Stimulated activated naive CD8-positive, alpha-beta T cell treated with anti-CD3 and anti-CD28 coated beads, Interleukin-15, Interleukin-2, amounts not matched to agents 100 ng/mL and 50 ng/mL, for 24 hours (primary cell): ENCODE measurements at regions not wholly inside any gene's neighbourhood (a gene's known extent, or its start where the extent isn't known, plus 50 kb on each side); places are given as distances from the start of the nearest gene placed in this dataset.
"Not testable (repeated sequence)": the region's sequence is repeated elsewhere in the genome, so short reads cannot be mapped to it uniquely, and the experiment has no call there.

Source experiments
- H3K27ac Mint-ChIP-seq: one replicate; pipeline ENCODE4 v1.8.0; 2021; ENCODE audit warnings: mild to moderate bottlenecking, mixed read lengths
- H3K27me3 Mint-ChIP-seq: one replicate; pipeline ENCODE4 v1.8.0; 2021; ENCODE audit warnings: mixed read lengths
- H3K36me3 Mint-ChIP-seq: one replicate; pipeline ENCODE4 v1.8.0; 2021; ENCODE audit warnings: low read depth, mixed read lengths
- H3K4me1 Mint-ChIP-seq: one replicate; pipeline ENCODE4 v1.8.0; 2021; ENCODE audit warnings: low read depth, mixed read lengths
- H3K4me3 Mint-ChIP-seq: one replicate; pipeline ENCODE4 v1.8.0; 2021; ENCODE audit warnings: mild to moderate bottlenecking, mixed read lengths
- H3K9me3 Mint-ChIP-seq: one replicate; pipeline ENCODE4 v1.8.0; 2021; ENCODE audit warnings: mixed read lengths

DNA sequence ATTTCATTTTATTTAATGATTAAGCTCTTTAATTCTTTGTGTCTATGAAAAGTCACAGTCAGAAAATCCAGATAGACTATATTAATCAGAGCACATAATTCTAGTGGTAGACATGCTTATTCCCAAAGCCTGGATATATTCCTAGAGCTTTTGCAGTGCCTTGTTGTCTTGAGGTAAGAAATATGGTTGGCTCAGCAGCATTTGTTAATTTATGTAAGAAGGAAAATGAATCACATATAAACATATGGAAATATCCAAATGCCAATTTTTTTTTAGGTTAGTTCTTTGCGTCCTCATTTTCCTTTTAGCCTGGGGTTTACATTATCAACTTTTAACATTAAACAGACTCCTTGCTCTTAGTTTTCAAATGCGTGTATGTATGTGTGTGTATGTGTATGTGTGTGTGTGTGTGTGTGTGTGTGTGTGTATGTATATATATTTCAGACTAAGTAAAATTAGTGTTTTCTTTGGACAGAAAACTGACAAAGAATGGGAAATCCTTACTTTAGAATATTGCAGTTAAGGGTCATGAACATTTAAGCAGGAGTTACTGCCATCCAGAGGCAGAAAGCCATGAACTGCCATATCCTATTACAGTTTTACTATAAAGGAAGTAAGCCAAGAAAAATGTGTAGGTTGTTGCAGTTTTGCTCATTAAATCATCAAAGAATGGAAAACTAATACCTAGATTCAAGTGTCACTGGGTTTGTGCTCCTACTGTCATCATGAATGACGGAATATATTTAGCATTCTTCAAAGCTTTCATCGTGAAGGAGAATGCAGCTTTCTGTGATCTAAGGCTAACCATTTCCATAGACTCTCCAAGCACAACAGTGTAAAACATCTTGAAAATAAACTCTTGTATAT lies 477.1 kb upstream of the NR5A2 start:
- H3K27ac Mint-ChIP-seq = no peak overlapping the region
- H3K36me3 Mint-ChIP-seq = no peaks in the 10 kb centered on the region
- H3K4me1 Mint-ChIP-seq = no peaks in the 10 kb centered on the region
- H3K4me3 Mint-ChIP-seq = no peak overlapping the region
- peaks cover 3% of the 10 kb centered on the region for H3K9me3 Mint-ChIP-seq
- H3K27me3 Mint-ChIP-seq = peaks cover 6% of the 10 kb centered on the region

DNA sequence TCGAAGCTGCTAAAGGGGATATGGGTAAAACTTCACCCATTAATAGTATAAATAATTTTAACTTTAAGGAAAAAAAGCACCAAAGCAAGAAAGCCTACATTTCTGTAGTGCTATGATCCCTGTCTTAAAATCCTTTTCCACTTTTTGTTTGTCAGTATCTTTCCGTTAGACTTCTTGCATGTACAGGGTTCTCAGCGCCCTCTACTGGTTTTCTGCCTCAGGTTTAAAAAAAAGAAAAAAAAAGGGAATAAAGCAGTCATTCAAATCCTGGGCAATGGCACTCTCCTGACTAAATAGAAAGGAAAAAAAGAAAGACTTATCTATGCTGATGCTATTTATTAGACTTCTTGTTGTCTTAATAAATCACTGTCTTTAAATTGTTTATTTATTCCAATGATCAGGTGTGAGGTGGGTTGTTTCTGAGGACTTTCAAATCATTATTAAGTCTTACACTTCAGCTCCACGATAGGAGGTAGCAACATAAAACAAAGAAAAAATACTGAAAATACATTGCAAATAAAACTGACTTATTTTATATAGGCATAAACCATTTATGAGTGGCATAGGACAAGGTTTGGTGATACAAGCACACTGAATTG lies 475.4 kb upstream of the NR5A2 start:
- Mint-ChIP-seq H3K4me1 (no peaks in the 10 kb centered on the region), H3K27me3 (peaks cover 6% of the 10 kb centered on the region), H3K9me3 (peaks cover 3% of the 10 kb centered on the region), H3K36me3 (no peaks in the 10 kb centered on the region), H3K27ac (no peak overlapping the region), H3K4me3 (no peak overlapping the region)

DNA sequence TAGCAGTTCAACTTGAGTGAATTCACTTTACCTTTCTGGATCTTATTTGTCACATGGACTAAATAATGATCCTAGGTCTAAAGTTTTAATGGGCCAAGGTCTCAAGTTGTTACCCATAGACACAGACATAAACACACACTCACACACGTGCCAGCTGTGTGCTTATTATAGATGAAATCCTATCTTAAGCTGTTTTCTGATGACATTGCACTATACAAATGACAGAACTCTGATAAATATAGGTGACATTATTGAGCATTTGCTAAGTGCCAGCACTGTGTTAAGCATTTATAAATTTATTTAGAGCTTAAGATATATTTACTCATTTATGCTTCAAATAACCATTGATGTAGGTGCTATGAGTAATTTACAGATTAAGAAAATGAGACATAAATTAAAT lies 474.4 kb upstream of the NR5A2 start:
- Mint-ChIP-seq H3K27ac (no peak overlapping the region), H3K4me1 (no peaks in the 10 kb centered on the region), H3K36me3 (no peaks in the 10 kb centered on the region), H3K4me3 (no peak overlapping the region), H3K27me3 (peaks cover 6% of the 10 kb centered on the region), H3K9me3 (peaks cover 3% of the 10 kb centered on the region)

DNA sequence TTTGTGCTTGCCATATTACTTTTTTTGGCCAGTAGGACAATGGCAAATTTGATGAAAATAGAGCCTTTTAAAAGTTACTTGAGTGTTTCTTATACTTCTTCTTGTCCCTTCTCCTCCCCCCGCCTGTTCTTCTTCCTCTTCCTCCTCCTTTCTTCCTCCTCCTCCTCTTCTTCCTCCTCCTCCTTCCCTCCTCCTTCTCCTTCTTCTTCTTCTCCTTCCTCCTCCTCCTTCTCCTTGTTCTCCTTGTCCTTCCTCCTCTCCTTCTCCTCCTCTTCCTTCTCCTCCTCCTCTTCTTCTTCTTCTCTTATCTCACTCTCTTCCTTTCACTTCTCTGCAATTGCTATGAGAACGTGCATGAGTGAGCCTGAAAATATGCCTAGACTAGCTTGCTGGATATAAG lies 466.2 kb upstream of the NR5A2 start:
- no peaks in the 10 kb centered on the region for H3K36me3 Mint-ChIP-seq
- H3K9me3 Mint-ChIP-seq = no peaks in the 10 kb centered on the region
- no peaks in the 10 kb centered on the region for H3K4me1 Mint-ChIP-seq
- H3K27me3 Mint-ChIP-seq = peaks cover 7% of the 10 kb centered on the region
- no peak overlapping the region for H3K27ac Mint-ChIP-seq
- H3K4me3 Mint-ChIP-seq = no peak overlapping the region

DNA sequence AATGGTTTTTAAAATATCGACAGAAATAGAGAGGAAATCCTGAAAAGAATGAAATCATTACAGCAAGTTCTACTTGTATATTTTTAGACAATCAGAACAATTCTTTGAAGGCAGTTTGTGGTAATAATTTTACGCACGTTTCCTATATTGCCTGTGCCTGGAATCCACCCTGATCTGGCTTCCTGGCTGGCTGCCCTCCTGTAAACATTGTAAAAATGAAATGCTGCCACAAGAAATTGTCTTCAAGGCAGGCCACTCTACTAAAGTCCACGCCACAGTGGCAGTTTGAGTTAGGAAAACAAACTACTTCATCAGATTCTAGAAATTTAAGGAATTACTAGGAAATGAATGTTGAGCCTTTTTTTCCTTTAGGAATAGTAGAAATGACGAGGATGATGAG lies 454.5 kb upstream of the NR5A2 start:
- H3K27me3 Mint-ChIP-seq = no peaks in the 10 kb centered on the region
- no peak overlapping the region for H3K4me3 Mint-ChIP-seq
- H3K4me1 Mint-ChIP-seq = no peaks in the 10 kb centered on the region
- H3K9me3 Mint-ChIP-seq = no peaks in the 10 kb centered on the region
- H3K36me3 Mint-ChIP-seq = no peaks in the 10 kb centered on the region
- no peak overlapping the region for H3K27ac Mint-ChIP-seq

DNA sequence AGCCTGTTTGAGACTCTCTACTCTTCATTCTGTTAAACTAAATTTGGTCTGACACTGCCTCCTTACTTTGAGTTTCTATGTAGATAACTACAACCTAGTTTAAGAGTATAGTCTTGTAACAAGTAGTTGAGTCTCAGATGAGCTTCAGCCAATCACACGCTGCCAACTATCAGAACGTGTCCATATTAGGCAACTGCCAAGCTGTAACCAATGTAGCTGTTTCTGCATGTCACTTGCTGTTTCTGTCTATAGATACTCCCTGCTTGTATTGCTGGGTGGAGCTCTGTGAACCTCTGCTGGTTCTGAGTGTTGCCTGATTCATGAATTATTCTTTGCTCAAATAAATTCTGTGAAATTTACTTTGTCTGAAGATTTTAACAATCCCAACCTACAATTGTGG lies 452.6 kb upstream of the NR5A2 start:
- Mint-ChIP-seq H3K36me3 (no peaks in the 10 kb centered on the region), H3K27ac (no peak overlapping the region), H3K9me3 (no peaks in the 10 kb centered on the region), H3K4me1 (no peaks in the 10 kb centered on the region), H3K27me3 (no peaks in the 10 kb centered on the region), H3K4me3 (no peak overlapping the region)

DNA sequence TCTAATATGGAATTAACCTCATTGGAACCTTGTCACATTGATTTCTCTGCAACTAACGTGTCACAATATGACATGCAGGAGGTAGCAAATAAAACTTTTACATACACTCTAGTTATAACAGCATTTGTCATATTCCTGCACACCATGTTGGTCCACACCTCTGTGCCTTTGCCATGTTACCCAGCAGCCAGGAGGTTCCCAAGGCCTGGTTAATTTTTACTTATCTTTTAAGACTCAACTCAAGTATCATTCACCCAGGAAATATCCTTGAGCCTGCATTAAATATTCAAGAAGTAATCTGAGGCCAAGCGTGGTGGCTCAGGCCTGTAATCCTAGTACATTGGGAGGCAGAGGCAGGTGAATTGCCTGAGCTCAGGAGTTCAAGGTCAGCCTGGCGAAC lies 447.2 kb upstream of the NR5A2 start:
- Mint-ChIP-seq H3K4me1 (no peaks in the 10 kb centered on the region), H3K4me3 (no peak overlapping the region), H3K27ac (no peak overlapping the region), H3K36me3 (no peaks in the 10 kb centered on the region), H3K9me3 (no peaks in the 10 kb centered on the region), H3K27me3 (no peaks in the 10 kb centered on the region)

DNA sequence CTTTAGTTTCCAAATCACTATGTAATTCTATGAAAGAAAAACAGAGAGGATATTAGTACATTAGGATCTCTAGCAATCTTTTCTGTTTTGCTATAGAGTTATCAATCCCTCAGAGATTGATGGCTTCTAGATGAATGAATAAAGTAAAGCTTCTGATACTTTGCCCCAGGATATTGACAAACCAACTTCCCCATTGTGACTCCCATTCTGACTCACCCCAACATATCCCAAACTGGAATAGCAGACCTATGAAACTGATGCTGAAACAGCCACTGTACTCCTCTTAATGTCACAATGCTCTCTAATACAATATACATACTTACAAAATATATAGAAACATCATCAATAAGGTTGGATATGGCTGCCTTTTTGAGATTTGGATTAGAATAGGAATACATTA lies 442.1 kb upstream of the NR5A2 start:
- Mint-ChIP-seq H3K9me3 (no peaks in the 10 kb centered on the region), H3K36me3 (no peaks in the 10 kb centered on the region), H3K4me3 (no peak overlapping the region), H3K27me3 (no peaks in the 10 kb centered on the region), H3K4me1 (peaks cover 2% of the 10 kb centered on the region), H3K27ac (no peak overlapping the region)

DNA sequence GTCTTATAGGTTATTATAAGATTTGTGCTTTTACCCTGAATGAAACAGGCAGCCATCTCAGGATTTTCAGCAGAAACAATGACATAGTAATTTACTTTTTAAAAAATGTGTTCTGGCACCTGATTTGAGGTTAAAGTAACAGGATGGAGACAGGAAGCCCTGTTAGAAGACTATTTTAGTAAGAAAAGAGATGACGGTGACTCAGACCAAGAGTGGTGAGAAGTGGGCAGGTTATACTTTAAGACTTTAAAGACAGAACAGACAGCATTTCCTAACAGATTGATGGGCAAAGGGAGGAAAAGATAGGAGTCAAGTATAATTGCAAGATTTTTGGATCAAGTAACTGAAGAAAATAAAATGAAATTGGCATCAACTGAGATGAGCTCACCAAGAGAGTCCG lies 436.8 kb upstream of the NR5A2 start:
- H3K27ac Mint-ChIP-seq = no peak overlapping the region
- peaks cover 5% of the 10 kb centered on the region for H3K27me3 Mint-ChIP-seq
- no peaks in the 10 kb centered on the region for H3K9me3 Mint-ChIP-seq
- no peak overlapping the region for H3K4me3 Mint-ChIP-seq
- no peaks in the 10 kb centered on the region for H3K36me3 Mint-ChIP-seq
- peaks cover 9% of the 10 kb centered on the region for H3K4me1 Mint-ChIP-seq

DNA sequence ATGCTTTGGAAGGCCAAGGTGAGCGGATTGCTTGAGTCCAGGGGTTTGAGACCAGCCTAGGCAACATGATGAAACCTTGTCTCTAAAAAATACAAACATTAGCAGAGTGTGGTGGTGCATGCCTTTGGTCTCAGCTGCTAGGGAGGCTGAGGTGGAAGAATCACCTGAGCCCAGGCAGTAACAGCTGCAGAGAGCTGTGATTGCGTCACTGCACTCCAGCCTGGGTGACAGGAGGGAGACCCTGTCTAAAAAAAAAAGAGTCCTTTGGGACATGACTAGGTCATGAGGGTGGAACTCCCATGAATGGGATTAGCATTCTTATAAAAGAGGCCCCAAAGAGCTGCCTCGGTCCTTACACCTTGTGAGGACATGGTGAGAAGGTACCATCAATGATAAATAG lies 436.0 kb upstream of the NR5A2 start:
- H3K9me3 Mint-ChIP-seq = no peaks in the 10 kb centered on the region

DNA sequence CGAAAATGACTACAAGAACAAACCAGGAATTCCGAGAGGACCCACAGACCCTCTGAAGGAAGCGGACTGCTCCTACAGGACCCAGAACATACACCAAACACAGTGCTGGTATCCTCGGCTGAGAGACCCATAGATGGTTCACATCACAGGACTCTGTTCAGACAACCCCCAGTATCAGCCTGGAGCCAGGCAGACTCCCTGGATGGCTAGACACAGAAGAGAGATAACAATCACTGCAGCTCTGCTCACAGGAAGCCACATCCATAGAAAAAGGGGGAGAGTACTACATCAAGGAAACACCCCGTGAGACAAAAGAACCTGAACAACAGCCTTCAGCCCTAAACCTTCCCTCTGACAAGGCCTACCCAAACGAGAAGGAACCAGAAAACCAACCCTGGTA lies 434.0 kb upstream of the NR5A2 start:
- H3K27ac Mint-ChIP-seq = no peak overlapping the region
- H3K27me3 Mint-ChIP-seq = peaks cover 15% of the 10 kb centered on the region

More for the DNA sequence above, 436.0 kb upstream of the NR5A2 start:
- H3K4me1 Mint-ChIP-seq = peaks cover 9% of the 10 kb centered on the region
- H3K27ac Mint-ChIP-seq = no peak overlapping the region
- H3K36me3 Mint-ChIP-seq = no peaks in the 10 kb centered on the region
- peaks cover 5% of the 10 kb centered on the region for H3K27me3 Mint-ChIP-seq
- H3K4me3 Mint-ChIP-seq = no peak overlapping the region

DNA sequence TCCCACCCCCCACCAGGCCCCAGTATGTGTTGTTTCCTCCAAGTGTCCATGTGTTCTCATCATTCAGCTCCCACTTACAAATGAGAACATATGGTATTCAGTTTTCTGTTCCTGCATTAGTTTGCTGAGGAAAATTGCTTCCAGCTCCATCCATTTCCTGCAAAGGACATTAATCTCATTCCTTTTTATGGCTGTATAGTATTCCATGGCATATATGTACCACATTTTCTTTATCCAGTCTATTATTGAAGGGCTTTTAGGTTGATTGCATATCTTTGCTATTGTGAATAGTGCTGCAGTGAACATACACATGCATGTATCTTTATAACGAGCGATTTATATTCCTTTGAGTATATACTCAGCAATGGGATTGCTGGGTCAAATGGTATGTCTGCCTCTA lies 431.1 kb upstream of the NR5A2 start:
- H3K4me3 Mint-ChIP-seq, H3K9me3 Mint-ChIP-seq, H3K4me1 Mint-ChIP-seq, H3K36me3 Mint-ChIP-seq, H3K27ac Mint-ChIP-seq: not testable (repeated sequence)
- peaks cover 11% of the 10 kb centered on the region for H3K27me3 Mint-ChIP-seq

More for the DNA sequence above, 434.0 kb upstream of the NR5A2 start:
- H3K9me3 Mint-ChIP-seq = peaks cover 3% of the 10 kb centered on the region
- no peaks in the 10 kb centered on the region for H3K36me3 Mint-ChIP-seq
- no peak overlapping the region for H3K4me3 Mint-ChIP-seq
- peaks cover 9% of the 10 kb centered on the region for H3K4me1 Mint-ChIP-seq

DNA sequence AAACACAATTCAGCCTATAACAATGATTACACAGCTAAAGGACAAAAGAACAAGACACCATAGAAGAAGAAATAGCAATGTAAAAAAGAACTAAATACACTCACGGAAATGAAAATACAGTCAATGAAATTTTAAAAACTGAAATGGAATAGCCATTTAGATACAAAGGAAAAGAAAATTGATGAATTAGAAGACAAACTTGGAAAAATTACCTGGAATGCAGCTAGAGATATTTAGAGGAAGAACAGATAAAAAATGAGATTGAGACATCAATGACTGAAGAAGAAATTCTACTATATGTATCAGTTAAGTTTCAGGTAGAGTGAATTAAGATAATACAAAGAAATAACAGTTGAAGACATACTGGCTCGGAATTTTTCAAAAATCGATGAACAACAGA lies 430.4 kb upstream of the NR5A2 start:
- Mint-ChIP-seq H3K27ac (no peak overlapping the region), H3K4me1 (no peaks in the 10 kb centered on the region), H3K36me3 (no peaks in the 10 kb centered on the region), H3K27me3 (peaks cover 18% of the 10 kb centered on the region), H3K4me3 (no peak overlapping the region), H3K9me3 (peaks cover 15% of the 10 kb centered on the region)

DNA sequence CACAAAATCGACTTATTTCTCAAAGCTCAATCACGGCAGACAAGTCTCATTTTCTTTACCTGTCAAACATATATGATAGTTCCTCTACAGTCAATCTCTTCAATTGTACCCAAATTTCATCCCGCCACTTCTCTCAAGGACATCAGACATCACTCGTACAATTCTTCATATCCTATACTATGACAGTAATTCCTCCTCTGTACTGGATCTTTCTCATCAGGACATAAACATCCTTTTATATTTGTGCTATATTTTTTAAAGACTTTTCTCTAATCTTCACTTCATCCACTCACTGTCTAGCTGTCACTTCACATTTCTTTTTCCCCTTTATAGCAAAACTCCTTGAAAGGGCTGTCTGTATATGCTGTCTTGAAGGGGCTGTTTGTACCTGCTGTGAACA lies 419.1 kb upstream of the NR5A2 start:
- Mint-ChIP-seq H3K36me3 (no peaks in the 10 kb centered on the region), H3K9me3 (no peaks in the 10 kb centered on the region), H3K4me1 (no peaks in the 10 kb centered on the region)

DNA sequence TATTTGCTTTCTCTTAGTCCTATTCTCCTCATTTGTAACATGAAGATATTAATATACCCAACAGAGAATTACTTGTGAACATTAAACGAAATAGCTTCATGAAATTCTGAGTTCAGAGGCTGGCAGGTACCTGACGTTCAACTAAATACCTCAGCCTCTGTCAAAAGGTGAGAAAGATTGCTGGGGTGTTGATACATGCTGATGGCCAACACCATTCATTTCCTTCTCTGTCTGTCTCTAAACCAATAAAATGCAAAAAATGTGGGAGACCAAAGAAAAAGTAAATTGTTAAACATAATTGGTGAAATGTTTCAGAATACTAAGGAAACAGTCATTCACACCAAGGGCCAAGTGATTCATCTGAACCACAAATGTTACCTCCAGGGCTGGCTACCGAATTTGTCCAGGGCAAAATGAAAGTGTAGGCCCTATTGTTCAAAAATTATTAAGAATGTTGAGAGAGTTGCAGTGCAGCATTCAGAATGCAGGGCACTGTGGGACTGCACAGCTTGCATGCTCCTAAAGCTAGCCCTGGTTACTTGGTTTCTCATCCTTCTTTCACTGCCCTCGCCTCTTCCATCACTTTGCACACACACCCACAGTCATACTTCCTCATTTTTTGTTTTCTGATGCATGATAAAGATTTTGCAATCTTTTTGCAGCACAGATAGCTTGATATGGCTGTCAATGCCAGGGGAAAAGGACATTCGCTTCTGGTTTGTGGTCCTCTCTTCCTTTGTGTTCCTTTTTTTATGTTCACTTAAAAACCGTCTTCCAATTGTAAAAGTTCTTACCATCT lies 414.3 kb upstream of the NR5A2 start:
- H3K27ac Mint-ChIP-seq = no peak overlapping the region
- no peaks in the 10 kb centered on the region for H3K9me3 Mint-ChIP-seq
- H3K36me3 Mint-ChIP-seq = no peaks in the 10 kb centered on the region
- no peak overlapping the region for H3K4me3 Mint-ChIP-seq
- H3K4me1 Mint-ChIP-seq = no peaks in the 10 kb centered on the region
- H3K27me3 Mint-ChIP-seq = peaks cover 3% of the 10 kb centered on the region

More for the DNA sequence above, 419.1 kb upstream of the NR5A2 start:
- no peak overlapping the region for H3K4me3 Mint-ChIP-seq
- no peak overlapping the region for H3K27ac Mint-ChIP-seq
- H3K27me3 Mint-ChIP-seq = no peaks in the 10 kb centered on the region
